ENCODE measurements at regions not wholly inside any gene's neighbourhood (a gene's known extent, or its start where the extent isn't known, plus 50 kb on each side); places are given as distances from the start of the nearest gene placed in this dataset.

GRCh38 chr2:118257696-118258095 is 169.4 kb downstream of the INSIG2 start:
- Histone ChIP-seq H4K20me1 (ENCODE audit: insufficient read depth, low read length) (no peaks in the 10 kb centered on the region), H3K27ac (ENCODE audit: low read depth, low read length) (no peak overlapping the region), H3K4me3 (ENCODE audit: insufficient read depth, low read length) (no peak overlapping the region), H3K9me3 (ENCODE audit: low read depth, low read length) (no peaks in the 10 kb centered on the region), H3K27me3 (ENCODE audit: insufficient read depth, low read length) (no peaks in the 10 kb centered on the region), H3K79me2 (ENCODE audit: insufficient read depth, low read length) (no peaks in the 10 kb centered on the region), H3K4me2 (ENCODE audit: insufficient read depth, low read length) (no peak overlapping the region), H3K4me1 (ENCODE audit: insufficient read depth, low read length) (no peaks in the 10 kb centered on the region), H3K36me3 (ENCODE audit: insufficient read depth, low read length) (no peaks in the 10 kb centered on the region), H2AFZ (ENCODE audit: low read length) (no peak overlapping the region)
- no peak for DNase-seq (ENCODE audit: insufficient read length, low spot score, missing footprints)
- TF ChIP-seq, protein P1, sequence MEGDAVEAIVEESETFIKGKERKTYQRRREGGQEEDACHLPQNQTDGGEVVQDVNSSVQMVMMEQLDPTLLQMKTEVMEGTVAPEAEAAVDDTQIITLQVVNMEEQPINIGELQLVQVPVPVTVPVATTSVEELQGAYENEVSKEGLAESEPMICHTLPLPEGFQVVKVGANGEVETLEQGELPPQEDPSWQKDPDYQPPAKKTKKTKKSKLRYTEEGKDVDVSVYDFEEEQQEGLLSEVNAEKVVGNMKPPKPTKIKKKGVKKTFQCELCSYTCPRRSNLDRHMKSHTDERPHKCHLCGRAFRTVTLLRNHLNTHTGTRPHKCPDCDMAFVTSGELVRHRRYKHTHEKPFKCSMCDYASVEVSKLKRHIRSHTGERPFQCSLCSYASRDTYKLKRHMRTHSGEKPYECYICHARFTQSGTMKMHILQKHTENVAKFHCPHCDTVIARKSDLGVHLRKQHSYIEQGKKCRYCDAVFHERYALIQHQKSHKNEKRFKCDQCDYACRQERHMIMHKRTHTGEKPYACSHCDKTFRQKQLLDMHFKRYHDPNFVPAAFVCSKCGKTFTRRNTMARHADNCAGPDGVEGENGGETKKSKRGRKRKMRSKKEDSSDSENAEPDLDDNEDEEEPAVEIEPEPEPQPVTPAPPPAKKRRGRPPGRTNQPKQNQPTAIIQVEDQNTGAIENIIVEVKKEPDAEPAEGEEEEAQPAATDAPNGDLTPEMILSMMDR (IDR thresholded peaks at IDR 0.05; ENCODE audit: extremely low read depth, low read depth, low read length), result no peak

GRCh38 chr2:118255771-118256372 is 167.6 kb downstream of the INSIG2 start:
- Histone ChIP-seq H2AFZ (ENCODE audit: low read length) (no peak overlapping the region), H3K36me3 (ENCODE audit: insufficient read depth, low read length) (no peaks in the 10 kb centered on the region), H3K27me3 (ENCODE audit: insufficient read depth, low read length) (no peaks in the 10 kb centered on the region), H3K4me1 (ENCODE audit: insufficient read depth, low read length) (no peaks in the 10 kb centered on the region), H4K20me1 (ENCODE audit: insufficient read depth, low read length) (no peaks in the 10 kb centered on the region), H3K27ac (ENCODE audit: low read depth, low read length) (no peak overlapping the region), H3K79me2 (ENCODE audit: insufficient read depth, low read length) (no peaks in the 10 kb centered on the region), H3K4me3 (ENCODE audit: insufficient read depth, low read length) (no peak overlapping the region), H3K4me2 (ENCODE audit: insufficient read depth, low read length) (no peak overlapping the region), H3K9me3 (ENCODE audit: low read depth, low read length) (no peaks in the 10 kb centered on the region)
- no peak for DNase-seq (ENCODE audit: insufficient read length, low spot score, missing footprints)
- TF ChIP-seq, protein P1 (IDR thresholded peaks at IDR 0.05; ENCODE audit: extremely low read depth, low read depth, low read length), result no peak

DNA sequence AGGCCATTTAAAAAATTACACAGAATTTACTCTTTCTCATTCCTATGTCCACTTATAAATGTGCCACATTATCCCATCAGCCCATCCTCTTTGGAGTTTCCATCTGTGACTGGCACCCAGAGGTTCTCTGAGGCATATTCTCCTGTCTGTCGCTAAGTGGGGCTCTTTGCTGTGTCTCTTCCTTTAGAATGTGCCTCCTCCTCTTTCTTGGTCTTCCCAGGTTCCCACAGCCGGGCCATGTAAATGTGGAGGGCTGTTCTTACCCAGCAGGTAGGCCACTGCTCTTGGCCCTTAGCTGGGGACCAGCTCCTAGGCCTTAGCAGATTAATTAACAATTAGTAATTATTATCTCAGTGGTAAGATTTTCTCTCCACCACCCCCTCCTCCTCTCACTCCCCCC is 167.0 kb downstream of the INSIG2 start:
- Histone ChIP-seq H3K4me2 (ENCODE audit: insufficient read depth, low read length) (no peak overlapping the region), H3K27me3 (ENCODE audit: insufficient read depth, low read length) (no peaks in the 10 kb centered on the region), H2AFZ (ENCODE audit: low read length) (no peak overlapping the region), H3K4me3 (ENCODE audit: insufficient read depth, low read length) (no peak overlapping the region), H3K79me2 (ENCODE audit: insufficient read depth, low read length) (no peaks in the 10 kb centered on the region), H3K27ac (ENCODE audit: low read depth, low read length) (no peak overlapping the region), H3K9me3 (ENCODE audit: low read depth, low read length) (no peaks in the 10 kb centered on the region), H3K4me1 (ENCODE audit: insufficient read depth, low read length) (no peaks in the 10 kb centered on the region), H4K20me1 (ENCODE audit: insufficient read depth, low read length) (no peaks in the 10 kb centered on the region), H3K36me3 (ENCODE audit: insufficient read depth, low read length) (no peaks in the 10 kb centered on the region)
- DNase-seq (ENCODE audit: insufficient read length, low spot score, missing footprints), result no peak
- TF ChIP-seq, protein P1 (IDR thresholded peaks at IDR 0.05; ENCODE audit: extremely low read depth, low read depth, low read length), result no peak

DNA sequence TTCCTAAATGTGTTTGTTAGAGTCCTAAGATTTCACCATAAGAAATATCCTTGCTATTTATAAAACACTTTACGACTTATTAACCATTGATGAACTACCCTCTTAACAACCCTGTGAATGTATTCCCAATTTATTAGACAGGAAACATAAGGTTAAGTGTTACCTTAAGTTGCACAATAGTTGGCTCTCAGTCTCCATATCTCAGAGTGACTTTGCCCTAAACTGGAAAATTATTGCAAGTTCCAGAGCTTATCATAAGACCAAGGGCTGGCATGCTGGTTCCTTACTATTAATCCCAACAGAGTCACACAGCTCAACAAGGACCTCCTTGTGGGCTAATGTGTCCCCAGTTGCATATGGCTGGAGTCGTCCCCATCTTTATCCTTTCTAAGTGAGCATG is 165.8 kb downstream of the INSIG2 start:
- TF ChIP-seq, protein P1 (IDR thresholded peaks at IDR 0.05; ENCODE audit: extremely low read depth, low read depth, low read length), result no peak
- no peak for DNase-seq (ENCODE audit: insufficient read length, low spot score, missing footprints)
- Histone ChIP-seq H3K4me1 (ENCODE audit: insufficient read depth, low read length) (peaks cover 3% of the 10 kb centered on the region), H3K79me2 (ENCODE audit: insufficient read depth, low read length) (no peaks in the 10 kb centered on the region), H4K20me1 (ENCODE audit: insufficient read depth, low read length) (no peaks in the 10 kb centered on the region), H3K4me2 (ENCODE audit: insufficient read depth, low read length) (no peak overlapping the region), H3K4me3 (ENCODE audit: insufficient read depth, low read length) (no peak overlapping the region), H3K27ac (ENCODE audit: low read depth, low read length) (no peak overlapping the region), H3K9me3 (ENCODE audit: low read depth, low read length) (no peaks in the 10 kb centered on the region), H3K36me3 (ENCODE audit: insufficient read depth, low read length) (no peaks in the 10 kb centered on the region), H2AFZ (ENCODE audit: low read length) (no peak overlapping the region), H3K27me3 (ENCODE audit: insufficient read depth, low read length) (no peaks in the 10 kb centered on the region)
